Thoracic aorta (tissue), 2 donors: ENCODE measurements at regions not wholly inside any gene's neighbourhood (a gene's known extent, or its start where the extent isn't known, plus 50 kb on each side); places are given as distances from the start of the nearest gene placed in this dataset.
A peak's percentile ranks its signal among the peaks of the same experiment; 100 is the strongest.

Experiments
- ATAC-seq: fragments of 150-250 bp; one replicate; pipeline ENCODE4 v1.8.0; 2017; ENCODE audit warnings: low read depth; ENCODE audit not compliant: insufficient number of reproducible peaks, low FRiP score
- DNase-seq: peaks from one replicate; pipeline ENCODE4 v3.0.0-alpha.2; 2020; ENCODE audit warnings: low spot score
- H3K27ac ChIP-seq, 2 donors: fragments of 200-600 bp; sonication (generic); 1 replicate in 1 of 2; 2 replicates in 1 of 2; pipeline ENCODE4 v1.5.1; 2016; ENCODE audit warnings: mild to moderate bottlenecking in 2 of 2, moderate library complexity in 2 of 2
- H3K27me3 ChIP-seq: fragments of 200-600 bp; sonication (generic); replicated peaks from 2 replicates; pipeline ENCODE4 v1.6.0; 2016; ENCODE audit warnings: mild to moderate bottlenecking; ENCODE audit not compliant: insufficient read depth
- H3K36me3 ChIP-seq: fragments of 200-600 bp; sonication (generic); one replicate; pipeline ENCODE4 v1.5.1; 2016
- H3K4me1 ChIP-seq, 2 donors: fragments of 200-600 bp; sonication (generic); 1 replicate in 1 of 2; 2 replicates in 1 of 2; pipeline versions ENCODE4 v1.5.1 to v1.6.0; 2016; ENCODE audit warnings: low read depth in 2 of 2, mild to moderate bottlenecking in 1 of 2; ENCODE audit not compliant: control insufficient read depth in 1 of 2
- H3K4me3 ChIP-seq: fragments of 200-600 bp; sonication (generic); 2 replicates; pipeline ENCODE4 v1.5.1; 2016; ENCODE audit warnings: mild to moderate bottlenecking
- H3K9me3 ChIP-seq: fragments of 200-600 bp; sonication (generic); 2 replicates; pipeline ENCODE4 v1.5.1; 2016
- TF ChIP-seq, protein P1 (sequence below): fragments of 200-600 bp; sonication (generic); IDR thresholded peaks from one replicate; pipeline ENCODE4 v1.5.1; 2019; ENCODE audit warnings: antibody characterized with exemption

DNA sequence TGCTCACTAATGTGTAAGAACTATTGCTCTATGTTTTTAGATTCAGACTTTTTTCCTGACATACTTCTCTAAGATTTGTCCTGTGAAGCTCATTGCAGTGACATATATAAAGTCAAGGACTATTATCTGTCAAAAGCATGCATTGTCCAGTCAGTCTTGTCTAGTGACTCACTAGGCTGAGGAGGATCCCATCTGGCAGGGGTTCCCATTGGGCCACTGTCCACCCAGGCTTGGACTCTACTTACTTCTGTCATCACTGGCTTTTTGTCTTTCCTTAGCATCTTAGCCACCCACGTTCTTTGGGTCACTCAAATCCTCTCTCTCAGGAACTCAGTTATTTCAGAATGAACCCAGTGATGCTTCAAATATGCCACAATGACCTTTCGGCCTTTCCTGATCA, 132.6 kb upstream of the NABP1 start:
- no peaks in the 10 kb centered on the region for H3K9me3 ChIP-seq
- no peaks in the 10 kb centered on the region for H3K27me3 ChIP-seq
- ATAC-seq (no peak), DNase-seq (no peak)
- no peak overlapping the region for H3K27ac ChIP-seq
- H3K4me3 ChIP-seq = no peak overlapping the region
- no peaks in the 10 kb centered on the region for H3K4me1 ChIP-seq
- no peaks in the 10 kb centered on the region for H3K36me3 ChIP-seq
- TF ChIP-seq, protein P1, sequence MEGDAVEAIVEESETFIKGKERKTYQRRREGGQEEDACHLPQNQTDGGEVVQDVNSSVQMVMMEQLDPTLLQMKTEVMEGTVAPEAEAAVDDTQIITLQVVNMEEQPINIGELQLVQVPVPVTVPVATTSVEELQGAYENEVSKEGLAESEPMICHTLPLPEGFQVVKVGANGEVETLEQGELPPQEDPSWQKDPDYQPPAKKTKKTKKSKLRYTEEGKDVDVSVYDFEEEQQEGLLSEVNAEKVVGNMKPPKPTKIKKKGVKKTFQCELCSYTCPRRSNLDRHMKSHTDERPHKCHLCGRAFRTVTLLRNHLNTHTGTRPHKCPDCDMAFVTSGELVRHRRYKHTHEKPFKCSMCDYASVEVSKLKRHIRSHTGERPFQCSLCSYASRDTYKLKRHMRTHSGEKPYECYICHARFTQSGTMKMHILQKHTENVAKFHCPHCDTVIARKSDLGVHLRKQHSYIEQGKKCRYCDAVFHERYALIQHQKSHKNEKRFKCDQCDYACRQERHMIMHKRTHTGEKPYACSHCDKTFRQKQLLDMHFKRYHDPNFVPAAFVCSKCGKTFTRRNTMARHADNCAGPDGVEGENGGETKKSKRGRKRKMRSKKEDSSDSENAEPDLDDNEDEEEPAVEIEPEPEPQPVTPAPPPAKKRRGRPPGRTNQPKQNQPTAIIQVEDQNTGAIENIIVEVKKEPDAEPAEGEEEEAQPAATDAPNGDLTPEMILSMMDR = no peak

- TF ChIP-seq, protein P1 = no peak
- Histone ChIP-seq H3K27me3 (no peaks in the 10 kb centered on the region), H3K4me1 (no peaks in the 10 kb centered on the region), H3K4me3 (no peak overlapping the region), H3K36me3 (no peaks in the 10 kb centered on the region), H3K27ac (no peak overlapping the region), H3K9me3 (no peaks in the 10 kb centered on the region)
- no peak for ATAC-seq
- DNase-seq = no peak
Observed at GRCh38 chr2:191552066-191552465, 125.9 kb upstream of the NABP1 start.

DNA sequence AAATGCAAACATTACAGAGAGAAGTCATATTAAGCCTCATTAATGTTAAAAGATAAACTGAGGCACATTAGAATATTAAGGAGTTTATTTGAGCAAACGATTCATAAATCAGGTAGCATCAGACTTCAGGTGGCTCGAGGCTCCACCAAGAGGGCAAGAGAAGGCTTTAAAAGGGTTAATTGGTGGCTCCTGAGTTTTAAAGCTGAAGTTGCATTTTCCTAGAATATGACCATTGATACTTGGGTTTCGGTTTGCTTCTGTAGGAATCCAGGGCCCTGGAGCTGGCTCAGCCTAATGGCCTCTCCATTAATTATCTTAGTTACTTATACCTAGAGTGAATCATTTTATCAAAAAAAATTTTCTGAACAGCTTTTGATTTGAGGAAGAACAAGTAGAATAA, 123.7 kb upstream of the NABP1 start:
- H3K27me3 ChIP-seq = no peaks in the 10 kb centered on the region
- no peak overlapping the region for H3K4me3 ChIP-seq
- no peak overlapping the region for H3K27ac ChIP-seq
- TF ChIP-seq, protein P1 = no peak
- DNase-seq (no peak), ATAC-seq (no peak)
- H3K4me1 ChIP-seq = no peaks in the 10 kb centered on the region
- no peaks in the 10 kb centered on the region for H3K9me3 ChIP-seq
- H3K36me3 ChIP-seq = no peaks in the 10 kb centered on the region

DNA sequence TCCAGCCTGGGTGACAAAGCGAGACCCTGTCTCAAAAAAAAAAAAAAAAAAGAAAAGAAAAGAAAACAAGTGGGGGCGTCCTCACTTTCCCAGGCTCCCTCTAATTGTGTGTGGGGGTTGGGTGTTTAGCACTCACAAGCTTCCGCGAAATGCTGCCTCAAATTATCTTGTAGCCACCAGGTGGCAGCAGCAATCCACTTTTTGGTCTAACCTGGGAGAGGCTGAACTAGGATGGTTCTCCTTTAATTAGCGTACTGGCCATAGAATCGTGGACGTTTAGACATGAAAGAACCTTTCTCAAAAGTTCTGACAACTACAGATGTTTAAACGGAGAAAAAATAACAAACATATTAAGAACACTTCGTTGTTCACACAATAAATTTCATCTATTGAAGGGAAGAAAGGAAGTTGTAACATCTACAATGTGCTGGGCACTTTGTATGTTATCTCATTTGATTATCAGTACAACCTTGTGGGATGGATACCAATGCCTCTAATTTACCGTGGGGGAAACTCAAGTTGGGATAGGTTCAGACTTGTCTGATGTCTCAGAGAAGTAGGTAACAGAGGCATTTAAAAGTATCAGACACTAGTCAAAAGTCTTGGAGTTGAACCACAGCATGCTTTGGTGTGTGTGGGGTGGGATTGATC, 122.7 kb upstream of the NABP1 start:
- TF ChIP-seq, protein P1 = peak; percentile 74
- H3K27me3 ChIP-seq = no peaks in the 10 kb centered on the region
- peak; percentile 50 for DNase-seq
- H3K9me3 ChIP-seq = no peaks in the 10 kb centered on the region
- no peak overlapping the region for H3K27ac ChIP-seq
- peak; percentile 93 for ATAC-seq
- no peak overlapping the region for H3K4me3 ChIP-seq
- H3K4me1 ChIP-seq = no peaks in the 10 kb centered on the region
- H3K36me3 ChIP-seq = no peaks in the 10 kb centered on the region

GRCh38 chr2:191556463-191556862, 121.5 kb upstream of the NABP1 start:
- Histone ChIP-seq H3K27me3 (no peaks in the 10 kb centered on the region), H3K36me3 (no peaks in the 10 kb centered on the region), H3K9me3 (no peaks in the 10 kb centered on the region), H3K4me1 (no peaks in the 10 kb centered on the region), H3K4me3 (no peak overlapping the region), H3K27ac (no peak overlapping the region)
- TF ChIP-seq, protein P1 = no peak
- no peak for ATAC-seq
- DNase-seq = no peak
